OCI-LY7 (cell line): ENCODE measurements at regions not wholly inside any gene's neighbourhood (a gene's known extent, or its start where the extent isn't known, plus 50 kb on each side); places are given as distances from the start of the nearest gene placed in this dataset.

Experiments used
- BruUV-seq: library from RNA; stranded (reverse); fragments of 400-500 nt; replicated peaks from 2 replicates; lab custom pipeline; 2021; lab: Mats Ljungman, UMichigan
- CTCF ChIA-PET: fragments of 300-600 bp; sonication (Branson Sonifier 250); formaldehyde crosslinking; loops from one replicate; lab custom pipeline; 2022; ENCODE audit warnings: antibody characterized with exemption; ENCODE audit not compliant: unreplicated experiment; lab: Charles Lee
- POLR2A ChIA-PET: fragments of 300-600 bp; sonication (Branson Sonifier 250); formaldehyde crosslinking; loops from one replicate; lab custom pipeline; 2022; ENCODE audit warnings: antibody characterized with exemption; lab: Charles Lee
- DNase-seq: peaks from one replicate; pipeline ENCODE4 v3.0.0-alpha.2; 2015; ENCODE audit warnings: low spot score
- H2AFZ ChIP-seq: fragments of 200-600 bp; sonication (generic), shearing (Covaris generic); 2 replicates; pipeline ENCODE4 v1.6.1; 2014; ENCODE audit warnings: mild to moderate bottlenecking, antibody characterized with exemption, low read length, moderate library complexity
- H3K27ac ChIP-seq: fragments of 200-600 bp; sonication (generic); 2 replicates; pipeline ENCODE4 v1.5.1; 2014; ENCODE audit warnings: mixed run types, low read depth, mild to moderate bottlenecking, moderate library complexity, low read length, inconsistent platforms; ENCODE audit not compliant: poor library complexity, severe bottlenecking
- H3K36me3 ChIP-seq: fragments of 200-600 bp; sonication (generic); 2 replicates; pipeline ENCODE4 v1.6.1; 2014; ENCODE audit warnings: mild to moderate bottlenecking, antibody characterized with exemption, low read length, moderate library complexity, mixed read lengths; ENCODE audit not compliant: insufficient read depth
- H3K4me1 ChIP-seq: fragments of 200-600 bp; sonication (generic); 2 replicates; pipeline ENCODE4 v1.5.1; 2014; ENCODE audit warnings: mild to moderate bottlenecking, low read length; ENCODE audit not compliant: insufficient read depth, poor library complexity, severe bottlenecking
- H3K4me2 ChIP-seq: fragments of 200-600 bp; sonication (generic); 2 replicates; pipeline ENCODE4 v1.6.1; 2014; ENCODE audit warnings: mild to moderate bottlenecking, low read length
- H3K4me3 ChIP-seq: fragments of 200-600 bp; sonication (generic); 2 replicates; pipeline ENCODE4 v1.5.1; 2014; ENCODE audit warnings: mild to moderate bottlenecking, low read depth, low read length; ENCODE audit not compliant: poor library complexity, severe bottlenecking
- H3K79me2 ChIP-seq: fragments of 200-600 bp; sonication (generic); 2 replicates; pipeline ENCODE4 v1.6.1; 2016; ENCODE audit warnings: low read depth, mild to moderate bottlenecking, low read length, moderate library complexity, mixed read lengths; ENCODE audit not compliant: insufficient read depth
- H3K9me2 ChIP-seq: fragments of 200-600 bp; sonication (generic); 2 replicates; pipeline ENCODE4 v1.6.1; 2016; ENCODE audit warnings: mild to moderate bottlenecking, low read length, mixed read lengths; ENCODE audit not compliant: insufficient read depth
- H3K9me3 ChIP-seq: fragments of 200-600 bp; sonication (generic); 2 replicates; pipeline ENCODE4 v1.6.1; 2014; ENCODE audit warnings: mild to moderate bottlenecking, mixed run types, low read length, mixed read lengths
- H4K20me1 ChIP-seq: fragments of 200-600 bp; sonication (generic); 2 replicates; pipeline ENCODE4 v1.6.1; 2014; ENCODE audit warnings: mild to moderate bottlenecking, antibody characterized with exemption, low read length, moderate library complexity, mixed read lengths; ENCODE audit not compliant: insufficient read depth
- EZH2phosphoT487 ChIP-seq: fragments of 200-600 bp; sonication (generic); IDR thresholded peaks from 2 replicates; pipeline ENCODE4 v1.6.1; 2018; ENCODE audit warnings: low read depth, borderline replicate concordance, mild to moderate bottlenecking, mixed run types, antibody characterized with exemption, low read length, moderate library complexity, mixed read lengths
- intact Hi-C: fragments of 100-400 bp; cut with micrococcal nuclease; formaldehyde crosslinking; loops from one replicate; pipeline ENCODE4 v1.10.0; 2022; ENCODE audit not compliant: unreplicated experiment
- TF ChIP-seq, protein P1 (sequence below): fragments of 200-600 bp; sonication (generic); conservative IDR thresholded peaks from 2 replicates; pipeline ENCODE4 v1.5.1; 2014; ENCODE audit warnings: mild to moderate bottlenecking, antibody characterized with exemption, low read length, moderate library complexity, mixed read lengths

DNA sequence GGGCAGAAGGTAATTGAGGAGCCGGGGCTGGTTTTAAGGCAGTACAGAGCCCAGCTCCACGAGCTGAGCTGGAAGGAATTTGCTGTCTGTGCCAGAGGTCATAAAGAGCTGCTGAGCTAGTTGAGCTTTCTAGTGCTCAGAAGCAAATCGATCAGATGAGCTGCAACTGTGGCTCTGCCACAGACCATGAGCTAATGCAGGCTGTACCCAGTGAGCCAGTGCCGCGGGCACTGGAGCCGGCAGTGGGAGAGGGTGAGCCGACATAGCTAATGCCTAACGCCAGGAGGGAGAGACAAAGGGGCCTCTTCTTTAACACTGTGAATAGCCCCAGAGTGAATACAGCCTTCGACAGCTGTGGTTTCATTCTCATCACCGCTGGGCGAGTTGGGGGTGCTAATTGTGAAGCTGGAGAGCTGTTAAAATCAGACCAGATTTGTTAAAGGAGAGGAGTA is 410.1 kb upstream of the TCF4 start:
- H2AFZ ChIP-seq, result no peak overlapping the region
- no peak overlapping the region for H3K4me3 ChIP-seq
- CTCF ChIA-PET, result interaction anchor here (0.6 kb wide), 1 partner anchor 16 kb away, joined by 3 read pairs; no protein-coding TSS in a partner anchor
- DNase-seq, result no peak
- intact Hi-C loops, result no loop called here
- no peak overlapping the region for H3K4me2 ChIP-seq
- no peaks in the 10 kb centered on the region for H3K9me2 ChIP-seq
- no TSS peak for BruUV-seq
- no peaks in the 10 kb centered on the region for H3K4me1 ChIP-seq
- POLR2A ChIA-PET, result interaction anchor here (0.6 kb wide), 1 partner anchor 179 kb away, joined by 3 read pairs; no protein-coding TSS in a partner anchor
- H4K20me1 ChIP-seq, result no peaks in the 10 kb centered on the region
- no peaks in the 10 kb centered on the region for H3K79me2 ChIP-seq
- H3K9me3 ChIP-seq, result no peaks in the 10 kb centered on the region
- H3K36me3 ChIP-seq, result no peaks in the 10 kb centered on the region
- TF ChIP-seq, protein P1, sequence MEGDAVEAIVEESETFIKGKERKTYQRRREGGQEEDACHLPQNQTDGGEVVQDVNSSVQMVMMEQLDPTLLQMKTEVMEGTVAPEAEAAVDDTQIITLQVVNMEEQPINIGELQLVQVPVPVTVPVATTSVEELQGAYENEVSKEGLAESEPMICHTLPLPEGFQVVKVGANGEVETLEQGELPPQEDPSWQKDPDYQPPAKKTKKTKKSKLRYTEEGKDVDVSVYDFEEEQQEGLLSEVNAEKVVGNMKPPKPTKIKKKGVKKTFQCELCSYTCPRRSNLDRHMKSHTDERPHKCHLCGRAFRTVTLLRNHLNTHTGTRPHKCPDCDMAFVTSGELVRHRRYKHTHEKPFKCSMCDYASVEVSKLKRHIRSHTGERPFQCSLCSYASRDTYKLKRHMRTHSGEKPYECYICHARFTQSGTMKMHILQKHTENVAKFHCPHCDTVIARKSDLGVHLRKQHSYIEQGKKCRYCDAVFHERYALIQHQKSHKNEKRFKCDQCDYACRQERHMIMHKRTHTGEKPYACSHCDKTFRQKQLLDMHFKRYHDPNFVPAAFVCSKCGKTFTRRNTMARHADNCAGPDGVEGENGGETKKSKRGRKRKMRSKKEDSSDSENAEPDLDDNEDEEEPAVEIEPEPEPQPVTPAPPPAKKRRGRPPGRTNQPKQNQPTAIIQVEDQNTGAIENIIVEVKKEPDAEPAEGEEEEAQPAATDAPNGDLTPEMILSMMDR, result no peak
- no peak for TF ChIP-seq EZH2phosphoT487
- H3K27ac ChIP-seq, result no peak overlapping the region

DNA sequence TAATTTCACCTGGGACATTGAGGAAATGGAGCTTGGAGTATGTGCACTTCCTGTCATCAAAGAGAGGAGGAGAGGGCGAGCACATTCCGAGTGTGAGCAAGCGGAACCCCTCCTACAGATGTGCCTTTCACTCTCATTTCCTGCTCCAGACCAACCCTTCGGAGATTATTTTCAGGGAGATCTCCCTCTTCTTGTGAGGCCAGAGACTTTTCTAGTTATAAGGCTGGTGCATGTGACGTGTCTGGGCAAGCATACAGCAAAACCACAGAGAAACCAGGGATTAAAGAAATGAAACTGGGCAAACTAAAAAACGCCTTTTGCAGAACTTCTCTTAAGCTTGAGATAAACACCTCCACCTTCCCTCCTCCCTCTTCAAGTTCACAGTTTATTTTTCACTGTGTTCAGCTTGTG is 409.2 kb upstream of the TCF4 start:
- no peaks in the 10 kb centered on the region for H3K9me2 ChIP-seq
- ChIA-PET CTCF (no interaction called here), POLR2A (no interaction called here)
- no peaks in the 10 kb centered on the region for H3K4me1 ChIP-seq
- no peak for DNase-seq
- no peak overlapping the region for H3K4me2 ChIP-seq
- no TSS peak for BruUV-seq
- H3K9me3 ChIP-seq, result no peaks in the 10 kb centered on the region
- no peaks in the 10 kb centered on the region for H3K79me2 ChIP-seq
- H3K4me3 ChIP-seq, result no peak overlapping the region
- intact Hi-C loops, result no loop called here
- H2AFZ ChIP-seq, result no peak overlapping the region
- H3K27ac ChIP-seq, result no peak overlapping the region
- no peaks in the 10 kb centered on the region for H4K20me1 ChIP-seq
- no peaks in the 10 kb centered on the region for H3K36me3 ChIP-seq
- no peak for TF ChIP-seq EZH2phosphoT487
- TF ChIP-seq, protein P1, result no peak

DNA sequence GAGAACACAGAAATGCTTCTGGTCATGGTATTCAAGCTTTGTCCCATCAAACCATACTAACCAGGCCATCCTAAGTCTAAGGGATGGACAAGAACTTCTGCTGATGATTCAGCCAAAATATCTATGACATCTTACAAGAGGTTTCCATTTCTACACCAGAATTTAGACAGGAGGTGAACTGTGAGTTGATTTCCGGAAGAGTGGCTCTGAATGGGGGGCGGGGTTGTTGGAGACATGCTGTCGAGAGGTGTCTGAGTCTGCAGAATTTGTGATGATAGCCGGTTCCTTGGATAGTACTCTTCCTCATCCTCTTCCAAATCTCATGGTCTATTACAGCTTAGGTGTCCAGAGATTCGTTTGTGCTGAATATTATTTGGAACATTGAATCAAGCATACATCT is 408.7 kb upstream of the TCF4 start:
- Histone ChIP-seq H3K9me3 (no peaks in the 10 kb centered on the region), H4K20me1 (no peaks in the 10 kb centered on the region), H3K27ac (no peak overlapping the region), H2AFZ (no peak overlapping the region), H3K36me3 (no peaks in the 10 kb centered on the region), H3K79me2 (no peaks in the 10 kb centered on the region), H3K4me3 (no peak overlapping the region), H3K9me2 (no peaks in the 10 kb centered on the region), H3K4me2 (no peak overlapping the region), H3K4me1 (no peaks in the 10 kb centered on the region)
- ChIA-PET CTCF (no interaction called here), POLR2A (no interaction called here)
- intact Hi-C loops, result no loop called here
- TF ChIP-seq EZH2phosphoT487, result no peak
- TF ChIP-seq, protein P1, result no peak
- no peak for DNase-seq
- BruUV-seq, result no TSS peak
